ENCODE measurements at regions not wholly inside any gene's neighbourhood (a gene's known extent, or its start where the extent isn't known, plus 50 kb on each side); places are given as distances from the start of the nearest gene placed in this dataset.

DNA sequence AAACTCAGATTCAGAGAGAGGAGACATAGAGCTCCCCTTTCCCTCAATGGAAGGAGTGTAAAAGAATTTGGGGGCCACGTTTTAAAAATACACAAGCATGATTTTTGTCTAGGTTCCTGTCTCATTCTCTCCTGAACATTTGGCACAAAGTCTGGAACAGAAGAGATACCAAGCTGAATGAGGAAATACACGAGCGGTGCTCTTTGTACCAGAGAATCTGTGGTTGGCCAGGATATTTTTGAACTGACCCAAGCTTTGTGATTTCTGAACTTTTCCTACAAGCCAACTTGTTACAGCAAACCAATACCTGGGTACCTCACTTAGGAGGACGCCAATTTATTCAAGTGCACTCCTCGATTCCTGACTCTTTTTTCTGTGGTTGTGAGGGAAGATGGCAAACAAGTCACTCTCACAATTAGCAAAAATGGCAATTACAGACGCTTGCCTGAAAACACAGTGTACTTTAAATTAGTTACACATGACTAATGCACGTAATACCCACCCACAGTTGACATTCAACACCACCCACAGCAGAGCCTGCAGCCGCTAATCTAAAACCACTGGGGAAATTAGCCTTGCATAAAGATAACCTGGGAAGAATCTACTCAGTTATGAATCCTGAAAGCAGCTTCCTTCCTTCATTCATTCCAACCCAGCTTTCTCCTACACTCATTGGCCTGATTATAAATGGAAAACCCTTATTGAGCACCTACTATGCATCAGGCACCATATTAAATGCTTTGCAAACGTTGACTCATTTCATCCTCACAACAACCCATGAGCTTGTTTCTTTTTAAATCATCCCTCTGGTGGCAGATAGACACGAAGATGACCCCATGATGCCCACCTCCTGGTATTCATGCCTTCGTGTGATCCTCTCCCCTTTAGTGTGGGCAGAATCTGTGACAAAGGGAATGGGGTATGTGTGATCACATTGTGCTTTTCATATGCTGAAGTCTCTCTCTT, 293.5 kb downstream of the KBTBD8 start:
- TF ChIP-seq, protein P1, sequence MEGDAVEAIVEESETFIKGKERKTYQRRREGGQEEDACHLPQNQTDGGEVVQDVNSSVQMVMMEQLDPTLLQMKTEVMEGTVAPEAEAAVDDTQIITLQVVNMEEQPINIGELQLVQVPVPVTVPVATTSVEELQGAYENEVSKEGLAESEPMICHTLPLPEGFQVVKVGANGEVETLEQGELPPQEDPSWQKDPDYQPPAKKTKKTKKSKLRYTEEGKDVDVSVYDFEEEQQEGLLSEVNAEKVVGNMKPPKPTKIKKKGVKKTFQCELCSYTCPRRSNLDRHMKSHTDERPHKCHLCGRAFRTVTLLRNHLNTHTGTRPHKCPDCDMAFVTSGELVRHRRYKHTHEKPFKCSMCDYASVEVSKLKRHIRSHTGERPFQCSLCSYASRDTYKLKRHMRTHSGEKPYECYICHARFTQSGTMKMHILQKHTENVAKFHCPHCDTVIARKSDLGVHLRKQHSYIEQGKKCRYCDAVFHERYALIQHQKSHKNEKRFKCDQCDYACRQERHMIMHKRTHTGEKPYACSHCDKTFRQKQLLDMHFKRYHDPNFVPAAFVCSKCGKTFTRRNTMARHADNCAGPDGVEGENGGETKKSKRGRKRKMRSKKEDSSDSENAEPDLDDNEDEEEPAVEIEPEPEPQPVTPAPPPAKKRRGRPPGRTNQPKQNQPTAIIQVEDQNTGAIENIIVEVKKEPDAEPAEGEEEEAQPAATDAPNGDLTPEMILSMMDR (conservative IDR thresholded peaks at IDR 0.05; ENCODE audit: low read length) = no peak
- no peak for DNase-seq (ENCODE audit: low read depth)
- no peak overlapping the region for H3K4me3 ChIP-seq (ENCODE audit: low read length)

DNA sequence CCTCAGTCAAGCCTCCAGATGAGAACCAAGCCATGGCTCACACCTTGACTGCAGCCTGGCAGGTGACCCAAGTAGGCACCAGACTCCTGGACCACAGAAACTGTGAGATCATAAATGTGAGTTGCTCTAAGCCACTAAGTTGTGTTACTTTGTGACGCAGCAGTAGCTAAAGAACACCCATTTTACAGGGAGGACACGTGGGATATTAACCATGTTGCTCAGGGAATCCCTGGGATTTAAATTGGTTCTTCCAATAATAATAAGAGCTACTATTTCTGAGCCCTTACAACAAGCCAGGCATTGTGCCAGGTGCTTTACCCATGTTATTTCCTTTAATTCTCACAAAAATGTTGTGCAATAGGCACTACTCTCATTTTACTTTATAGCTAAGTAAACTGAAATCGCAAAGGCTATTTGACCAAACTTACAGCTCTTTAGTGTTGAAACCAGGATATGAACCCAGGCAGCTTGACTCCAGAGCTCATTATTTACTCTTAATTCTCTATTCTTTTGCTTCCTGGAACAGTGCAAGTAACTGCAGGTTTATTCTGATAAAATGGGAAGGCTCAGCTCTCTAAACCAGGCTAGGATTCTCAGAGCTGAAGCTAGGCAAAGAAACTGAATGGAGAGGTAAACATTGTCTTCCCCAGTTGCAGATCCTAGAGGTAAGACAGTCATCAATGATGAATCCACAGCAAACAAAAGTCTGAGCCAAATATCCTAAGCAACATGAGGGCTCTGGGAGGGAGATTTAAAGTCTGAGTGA, 294.4 kb downstream of the KBTBD8 start:
- H3K4me3 ChIP-seq (ENCODE audit: low read length) = no peak overlapping the region
- no peak for DNase-seq (ENCODE audit: low read depth)
- TF ChIP-seq, protein P1 (conservative IDR thresholded peaks at IDR 0.05; ENCODE audit: low read length) = no peak

DNA sequence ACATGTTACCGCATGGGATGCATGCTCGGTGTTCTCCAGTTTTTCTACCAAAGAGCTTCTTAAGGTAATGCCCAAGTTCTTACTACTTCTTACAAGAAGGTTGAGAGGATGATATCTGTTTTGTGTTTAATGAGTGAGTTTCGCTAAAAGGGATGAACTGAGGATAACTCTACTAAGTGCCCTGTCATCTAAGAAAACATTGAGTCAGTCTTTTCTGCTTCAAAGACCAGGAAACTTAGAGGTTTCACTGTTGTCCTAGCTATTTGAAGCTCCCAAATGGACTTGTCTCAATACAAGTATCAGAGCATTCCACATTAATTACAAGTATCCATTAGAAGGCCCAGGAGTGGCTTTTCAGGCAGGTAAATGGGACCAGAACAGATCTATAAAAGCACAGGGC, 296.2 kb downstream of the KBTBD8 start:
- no peak overlapping the region for H3K4me3 ChIP-seq (ENCODE audit: low read length)
- no peak for DNase-seq (ENCODE audit: low read depth)

DNA sequence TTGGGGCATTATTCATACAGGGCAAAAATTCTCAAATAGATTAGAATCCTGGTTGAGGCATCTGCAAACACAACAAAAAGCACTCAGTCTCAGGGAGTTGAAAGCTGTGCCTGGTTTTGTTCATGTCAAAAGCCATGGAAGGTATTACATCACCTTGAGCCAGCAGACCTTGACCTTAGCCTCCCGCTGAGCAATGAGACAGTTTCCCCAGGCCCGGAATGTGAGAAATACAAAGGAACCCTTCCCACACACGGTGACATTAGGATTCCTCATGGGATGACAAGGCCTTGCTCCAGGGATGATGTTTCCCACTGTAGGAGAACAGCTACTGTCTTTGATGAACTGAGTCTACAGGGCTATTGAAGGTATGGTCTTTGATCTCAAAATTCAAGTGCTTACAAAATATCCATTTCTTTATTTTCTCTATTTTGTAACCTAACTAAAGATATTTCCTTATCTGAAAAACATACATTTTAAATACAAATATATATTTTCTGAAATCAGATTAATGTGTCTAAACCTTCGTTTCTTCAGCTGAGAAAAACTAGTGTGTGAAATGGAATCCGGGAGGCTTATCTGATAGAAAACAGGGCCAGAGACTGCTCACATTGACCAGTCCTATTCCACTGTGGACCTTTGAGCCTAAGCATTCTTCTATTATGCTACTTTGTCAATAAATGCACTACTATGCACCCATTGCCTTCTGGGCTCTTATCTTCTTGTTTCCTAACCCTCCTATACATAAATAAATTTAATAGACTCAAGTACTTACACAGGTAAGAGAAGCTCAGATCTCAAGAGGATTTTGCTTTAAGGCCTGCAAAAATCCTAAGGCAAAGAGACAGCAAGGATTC, 298.2 kb downstream of the KBTBD8 start:
- TF ChIP-seq, protein P1 (conservative IDR thresholded peaks at IDR 0.05; ENCODE audit: low read length) = no peak
- DNase-seq (ENCODE audit: low read depth) = no peak
- H3K4me3 ChIP-seq (ENCODE audit: low read length) = no peak overlapping the region

More for the DNA sequence above, 296.2 kb downstream of the KBTBD8 start:
- TF ChIP-seq, protein P1 (conservative IDR thresholded peaks at IDR 0.05; ENCODE audit: low read length) = no peak

DNA sequence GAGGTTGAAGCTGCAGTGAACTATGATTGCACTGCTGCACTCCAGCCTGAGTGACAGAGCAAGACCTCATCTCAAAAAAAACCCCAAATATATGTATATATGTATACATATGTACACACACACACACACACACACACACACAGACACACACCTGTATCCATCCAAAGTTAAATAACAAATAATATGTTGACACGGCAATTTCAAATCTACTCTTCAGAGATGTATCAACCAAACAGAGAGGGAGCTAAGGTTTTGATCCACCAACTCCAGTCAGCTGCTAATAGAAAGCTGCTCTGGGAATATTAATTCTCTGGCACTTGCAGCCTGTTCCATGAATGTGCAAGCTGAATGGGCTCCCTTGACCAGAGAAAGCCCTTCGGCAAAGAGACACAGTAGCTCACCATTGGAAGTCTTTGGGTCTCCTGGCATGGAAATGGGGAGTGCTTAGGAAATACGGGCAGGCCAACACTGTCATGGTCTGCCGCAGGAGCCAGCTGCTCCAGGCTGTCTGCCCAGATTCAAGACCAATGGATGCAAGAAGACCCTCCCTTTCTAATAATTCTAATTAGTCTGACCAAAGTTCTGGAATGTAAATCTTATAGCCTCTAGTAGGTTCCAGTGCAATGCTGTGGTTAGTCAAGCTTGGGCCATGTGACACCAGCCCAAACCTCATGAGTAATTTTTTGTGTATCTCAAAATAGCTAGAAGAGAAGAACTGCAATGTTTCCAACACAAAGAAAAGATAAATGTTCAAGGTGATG, 299.8 kb downstream of the KBTBD8 start:
- TF ChIP-seq, protein P1 (conservative IDR thresholded peaks at IDR 0.05; ENCODE audit: low read length) = no peak
- DNase-seq (ENCODE audit: low read depth) = no peak
- H3K4me3 ChIP-seq (ENCODE audit: low read length) = no peak overlapping the region

DNA sequence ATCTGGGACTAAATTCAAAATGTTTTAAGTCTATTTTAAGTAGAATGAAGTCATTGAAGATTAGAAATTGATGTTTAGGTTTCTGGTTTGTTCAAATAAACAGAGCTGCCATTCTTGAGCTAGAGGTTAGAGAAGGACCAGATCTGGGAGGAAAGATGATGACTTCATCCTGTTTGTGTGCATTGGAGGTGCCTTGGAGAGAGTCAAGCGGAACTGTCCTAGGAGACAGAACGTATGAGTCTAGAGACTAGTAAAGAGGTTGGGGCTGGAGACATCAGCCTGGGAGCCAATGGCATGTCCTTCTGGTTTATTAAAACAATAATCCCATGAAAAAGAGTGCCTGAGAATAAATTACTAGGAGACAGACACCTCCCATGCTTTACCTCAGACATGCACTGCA, 303.4 kb downstream of the KBTBD8 start:
- DNase-seq (ENCODE audit: low read depth) = no peak
- TF ChIP-seq, protein P1 (conservative IDR thresholded peaks at IDR 0.05; ENCODE audit: low read length) = no peak
- H3K4me3 ChIP-seq (ENCODE audit: low read length) = no peak overlapping the region

All from AG10803 (cell line).